ENCODE measurements at regions not wholly inside any gene's neighbourhood (a gene's known extent, or its start where the extent isn't known, plus 50 kb on each side); places are given as distances from the start of the nearest gene placed in this dataset.

GRCh38 chr17:53630638-53631037 is 192.1 kb upstream of the KIF2B start:
- H3K27ac ChIP-seq (ENCODE audit: low read length) = no peak overlapping the region
- peaks cover 3% of the 10 kb centered on the region; the same call in 1 of the 2 replicates for H3K9me3 ChIP-seq (ENCODE audit: control insufficient read depth, insufficient read depth, low read depth, low read length)
- no peaks in the 10 kb centered on the region for H3K27me3 ChIP-seq (ENCODE audit: control insufficient read depth, insufficient read depth, low read length)
- no peaks in the 10 kb centered on the region for H3K4me1 ChIP-seq (ENCODE audit: control insufficient read depth, insufficient read depth, low read length)
- no peak for DNase-seq (ENCODE audit: low read depth, low spot score)
- H3K36me3 ChIP-seq (ENCODE audit: control insufficient read depth, insufficient read depth, low read length) = no peaks in the 10 kb centered on the region
- no TSS peak for BruUV-seq (replicated peaks)
- ChIA-PET POLR2A (no interaction called here), CTCF (no interaction called here)
- H3K4me3 ChIP-seq (ENCODE audit: low read depth in 2 of 2, low read length in 2 of 2) = no peak overlapping the region
- ATAC-seq = no peak
- intact Hi-C loops (cut with micrococcal nuclease; ENCODE audit: unreplicated experiment) (no loop called here), in situ Hi-C loops (cut with HindIII; ENCODE audit: low pct_unique_long_range_greater_than_20kb, low sequenced_read_pairs) (no loop called here)
- no peak for TF ChIP-seq CTCF (IDR thresholded peaks at IDR 0.05)

DNA sequence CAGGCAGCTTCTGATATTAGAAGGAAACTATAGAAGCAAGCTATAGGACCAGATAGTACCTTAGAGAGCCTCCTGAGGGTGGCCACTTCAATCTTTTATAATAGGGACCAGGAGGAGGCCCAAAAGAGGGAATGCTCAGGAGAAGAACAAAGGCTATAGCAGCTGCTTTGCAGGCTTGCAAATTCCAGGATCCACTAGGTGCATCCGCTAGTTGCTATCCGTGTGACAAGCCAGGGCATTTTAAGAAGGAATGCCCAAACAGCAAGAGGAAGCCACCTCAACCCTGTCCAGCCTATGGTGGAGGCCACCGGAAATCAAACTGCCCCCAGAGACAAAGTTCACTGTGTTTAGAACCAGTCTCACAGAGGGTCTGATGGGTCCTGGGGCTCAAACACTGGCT is 192.6 kb upstream of the KIF2B start:
- Histone ChIP-seq H3K9me3 (ENCODE audit: control insufficient read depth, insufficient read depth, low read depth, low read length) (peaks cover 3% of the 10 kb centered on the region; the same call in 1 of the 2 replicates), H3K4me3 (ENCODE audit: low read depth in 2 of 2, low read length in 2 of 2) (no peak overlapping the region), H3K27ac (ENCODE audit: low read length) (no peak overlapping the region), H3K27me3 (ENCODE audit: control insufficient read depth, insufficient read depth, low read length) (no peaks in the 10 kb centered on the region), H3K36me3 (ENCODE audit: control insufficient read depth, insufficient read depth, low read length) (no peaks in the 10 kb centered on the region), H3K4me1 (ENCODE audit: control insufficient read depth, insufficient read depth, low read length) (no peaks in the 10 kb centered on the region)
- intact Hi-C loops (cut with micrococcal nuclease; ENCODE audit: unreplicated experiment) = no loop called here
- BruUV-seq (replicated peaks) = no TSS peak
- ChIA-PET POLR2A (interaction anchor here (0.5 kb wide), 1 partner anchor 9 kb away, joined by 5 read pairs; no protein-coding TSS in a partner anchor), CTCF (no interaction called here)
- ATAC-seq = no peak
- no peak for TF ChIP-seq CTCF (IDR thresholded peaks at IDR 0.05)
- TF ChIP-seq, protein P1, sequence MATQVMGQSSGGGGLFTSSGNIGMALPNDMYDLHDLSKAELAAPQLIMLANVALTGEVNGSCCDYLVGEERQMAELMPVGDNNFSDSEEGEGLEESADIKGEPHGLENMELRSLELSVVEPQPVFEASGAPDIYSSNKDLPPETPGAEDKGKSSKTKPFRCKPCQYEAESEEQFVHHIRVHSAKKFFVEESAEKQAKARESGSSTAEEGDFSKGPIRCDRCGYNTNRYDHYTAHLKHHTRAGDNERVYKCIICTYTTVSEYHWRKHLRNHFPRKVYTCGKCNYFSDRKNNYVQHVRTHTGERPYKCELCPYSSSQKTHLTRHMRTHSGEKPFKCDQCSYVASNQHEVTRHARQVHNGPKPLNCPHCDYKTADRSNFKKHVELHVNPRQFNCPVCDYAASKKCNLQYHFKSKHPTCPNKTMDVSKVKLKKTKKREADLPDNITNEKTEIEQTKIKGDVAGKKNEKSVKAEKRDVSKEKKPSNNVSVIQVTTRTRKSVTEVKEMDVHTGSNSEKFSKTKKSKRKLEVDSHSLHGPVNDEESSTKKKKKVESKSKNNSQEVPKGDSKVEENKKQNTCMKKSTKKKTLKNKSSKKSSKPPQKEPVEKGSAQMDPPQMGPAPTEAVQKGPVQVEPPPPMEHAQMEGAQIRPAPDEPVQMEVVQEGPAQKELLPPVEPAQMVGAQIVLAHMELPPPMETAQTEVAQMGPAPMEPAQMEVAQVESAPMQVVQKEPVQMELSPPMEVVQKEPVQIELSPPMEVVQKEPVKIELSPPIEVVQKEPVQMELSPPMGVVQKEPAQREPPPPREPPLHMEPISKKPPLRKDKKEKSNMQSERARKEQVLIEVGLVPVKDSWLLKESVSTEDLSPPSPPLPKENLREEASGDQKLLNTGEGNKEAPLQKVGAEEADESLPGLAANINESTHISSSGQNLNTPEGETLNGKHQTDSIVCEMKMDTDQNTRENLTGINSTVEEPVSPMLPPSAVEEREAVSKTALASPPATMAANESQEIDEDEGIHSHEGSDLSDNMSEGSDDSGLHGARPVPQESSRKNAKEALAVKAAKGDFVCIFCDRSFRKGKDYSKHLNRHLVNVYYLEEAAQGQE (IDR thresholded peaks at IDR 0.05; ENCODE audit: insufficient read depth in 1 of 2, low read depth in 2 of 2, low read length in 1 of 2) = no peak
- no peak for DNase-seq (ENCODE audit: low read depth, low spot score)
- in situ Hi-C loops (cut with HindIII; ENCODE audit: low pct_unique_long_range_greater_than_20kb, low sequenced_read_pairs) = no loop called here

GRCh38 chr17:53629188-53629587 is 193.5 kb upstream of the KIF2B start:
- Histone ChIP-seq H3K4me3 (ENCODE audit: low read depth in 2 of 2, low read length in 2 of 2) (no peak overlapping the region), H3K9me3 (ENCODE audit: control insufficient read depth, insufficient read depth, low read depth, low read length) (peaks cover 3% of the 10 kb centered on the region; the same call in 1 of the 2 replicates), H3K27ac (ENCODE audit: low read length) (no peak overlapping the region), H3K27me3 (ENCODE audit: control insufficient read depth, insufficient read depth, low read length) (no peaks in the 10 kb centered on the region), H3K36me3 (ENCODE audit: control insufficient read depth, insufficient read depth, low read length) (no peaks in the 10 kb centered on the region), H3K4me1 (ENCODE audit: control insufficient read depth, insufficient read depth, low read length) (no peaks in the 10 kb centered on the region)
- in situ Hi-C loops (cut with HindIII; ENCODE audit: low pct_unique_long_range_greater_than_20kb, low sequenced_read_pairs) (no loop called here), intact Hi-C loops (cut with micrococcal nuclease; ENCODE audit: unreplicated experiment) (no loop called here)
- DNase-seq (ENCODE audit: low read depth, low spot score) (no peak), ATAC-seq (no peak)
- ChIA-PET POLR2A (interaction anchor here (0.5 kb wide), 1 partner anchor 8 kb away, joined by 5 read pairs; no protein-coding TSS in a partner anchor), CTCF (no interaction called here)
- TF ChIP-seq POLR2AphosphoS5 (IDR thresholded peaks at IDR 0.05; ENCODE audit: low read depth, low read length) (no peak), CTCF (IDR thresholded peaks at IDR 0.05) (no peak), TCF7L2 (IDR thresholded peaks at IDR 0.05; ENCODE audit: low read depth, low read length) (no peak), SIN3A (IDR thresholded peaks at IDR 0.05; ENCODE audit: borderline replicate concordance, insufficient read depth, low read depth, low read length) (no peak)
- TF ChIP-seq, protein P1 (IDR thresholded peaks at IDR 0.05; ENCODE audit: insufficient read depth in 1 of 2, low read depth in 2 of 2, low read length in 1 of 2) = no peak
- no TSS peak for BruUV-seq (replicated peaks)

Data from Panc1 (cell line).